NB4 (cell line): ENCODE measurements at regions not wholly inside any gene's neighbourhood (a gene's known extent, or its start where the extent isn't known, plus 50 kb on each side); places are given as distances from the start of the nearest gene placed in this dataset.

Experiments used
- DNase-seq: peaks from one replicate; pipeline ENCODE4 v3.0.0; 2010; ENCODE audit warnings: low read depth
- H3K4me3 ChIP-seq: one replicate; pipeline ENCODE4 v1.5.1; 2011; ENCODE audit warnings: mild to moderate bottlenecking, low read depth, low read length, moderate library complexity
- MYC ChIP-seq: IDR thresholded peaks from 2 replicates; pipeline ENCODE4 v1.6.1; 2011; ENCODE audit warnings: low read depth, low read length
- TF ChIP-seq, protein P1 (sequence below): IDR thresholded peaks from one replicate; pipeline ENCODE4 v1.5.1; 2012; ENCODE audit warnings: low read depth, low read length

DNA sequence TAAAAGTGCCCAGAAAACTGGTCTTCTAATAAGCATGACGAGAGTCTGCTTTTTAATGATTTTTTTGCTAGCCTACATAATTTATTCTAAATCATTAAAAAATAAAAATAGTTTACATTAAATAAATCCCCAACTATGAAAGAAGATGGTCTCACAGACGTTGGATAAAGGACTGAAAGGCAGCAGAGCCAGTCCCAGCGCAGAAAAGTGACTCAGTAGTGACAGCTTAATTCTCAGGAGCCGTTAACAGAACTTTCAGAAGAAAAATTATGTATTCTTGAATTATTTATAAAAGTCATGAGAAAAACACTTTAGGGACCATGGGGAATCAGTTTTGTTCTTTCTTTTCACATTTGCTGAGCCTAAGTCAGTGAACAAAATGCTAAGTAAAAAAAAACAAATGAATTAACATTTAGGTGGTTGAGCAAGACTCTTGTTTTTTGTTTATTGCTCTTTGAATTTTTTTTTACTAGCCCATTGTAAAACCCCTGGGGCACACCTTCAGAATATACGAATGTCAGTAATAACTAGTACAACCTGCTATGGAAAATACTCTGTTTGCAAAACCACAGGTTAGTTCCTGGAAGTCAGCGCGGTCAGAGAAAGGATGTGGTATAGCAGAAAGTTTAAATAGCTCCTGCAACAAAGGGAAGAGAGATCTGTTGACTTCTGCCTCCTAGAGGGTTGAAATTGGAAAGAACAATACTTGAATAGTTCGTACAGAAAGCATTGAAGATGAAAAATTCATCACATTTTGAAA lies 50.4 kb upstream of the CCDC160 start:
- DNase-seq, result peak; percentile 60
- TF ChIP-seq MYC, result peak; percentile 15; the same call in 1 of the 2 replicates
- TF ChIP-seq, protein P1, sequence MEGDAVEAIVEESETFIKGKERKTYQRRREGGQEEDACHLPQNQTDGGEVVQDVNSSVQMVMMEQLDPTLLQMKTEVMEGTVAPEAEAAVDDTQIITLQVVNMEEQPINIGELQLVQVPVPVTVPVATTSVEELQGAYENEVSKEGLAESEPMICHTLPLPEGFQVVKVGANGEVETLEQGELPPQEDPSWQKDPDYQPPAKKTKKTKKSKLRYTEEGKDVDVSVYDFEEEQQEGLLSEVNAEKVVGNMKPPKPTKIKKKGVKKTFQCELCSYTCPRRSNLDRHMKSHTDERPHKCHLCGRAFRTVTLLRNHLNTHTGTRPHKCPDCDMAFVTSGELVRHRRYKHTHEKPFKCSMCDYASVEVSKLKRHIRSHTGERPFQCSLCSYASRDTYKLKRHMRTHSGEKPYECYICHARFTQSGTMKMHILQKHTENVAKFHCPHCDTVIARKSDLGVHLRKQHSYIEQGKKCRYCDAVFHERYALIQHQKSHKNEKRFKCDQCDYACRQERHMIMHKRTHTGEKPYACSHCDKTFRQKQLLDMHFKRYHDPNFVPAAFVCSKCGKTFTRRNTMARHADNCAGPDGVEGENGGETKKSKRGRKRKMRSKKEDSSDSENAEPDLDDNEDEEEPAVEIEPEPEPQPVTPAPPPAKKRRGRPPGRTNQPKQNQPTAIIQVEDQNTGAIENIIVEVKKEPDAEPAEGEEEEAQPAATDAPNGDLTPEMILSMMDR, result no peak
- H3K4me3 ChIP-seq, result no peak overlapping the region
